ENCODE measurements at regions not wholly inside any gene's neighbourhood (a gene's known extent, or its start where the extent isn't known, plus 50 kb on each side); places are given as distances from the start of the nearest gene placed in this dataset.
"Not testable (repeated sequence)": the region's sequence is repeated elsewhere in the genome, so short reads cannot be mapped to it uniquely, and the experiment has no call there.

DNA sequence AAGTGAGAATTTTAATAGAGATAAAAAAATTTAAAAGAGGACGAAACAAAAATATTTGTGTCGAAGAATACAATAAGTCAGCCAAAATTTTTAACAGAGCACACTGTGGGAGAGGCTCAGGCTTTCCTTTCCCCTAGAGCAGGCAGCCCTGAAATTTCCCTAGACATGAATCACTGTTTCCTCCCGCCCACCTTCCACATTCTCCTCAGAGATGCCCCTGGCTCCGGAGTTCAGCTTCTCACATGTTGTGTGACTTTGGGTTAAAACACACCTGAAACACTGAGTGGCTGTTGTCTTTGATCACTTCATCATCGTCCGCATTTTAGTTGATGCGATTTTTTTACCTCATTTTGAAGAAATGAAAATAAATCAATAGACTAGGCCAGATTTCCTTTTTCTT lies 1183.8 kb downstream of the TMEM121 start:
- not testable (repeated sequence) for TF ChIP-seq SUZ12 (IDR thresholded peaks at IDR 0.05; ENCODE audit: extremely low read depth, insufficient read depth, insufficient read length); YY1 (IDR thresholded peaks at IDR 0.05; ENCODE audit: insufficient read depth, insufficient read length); ZNF274 (IDR thresholded peaks at IDR 0.05; ENCODE audit: low read depth, low read length)

All from NT2/D1 (cell line).